HAP-1 (cell line): ENCODE measurements at regions not wholly inside any gene's neighbourhood (a gene's known extent, or its start where the extent isn't known, plus 50 kb on each side); places are given as distances from the start of the nearest gene placed in this dataset.

ENCODE experiments used
- DNase-seq, 2 experiments: peaks; one replicate each; pipeline ENCODE4 v3.0.0-alpha.2; 2016 to 2020; ENCODE audit warnings: low spot score in 2 of 2
- H3K27me3 ChIP-seq: fragments of 250-450 bp; sonication (Bioruptor Pico); 2 replicates; pipeline ENCODE4 v1.5.1; 2020; ENCODE audit warnings: low read depth, mild to moderate bottlenecking, moderate library complexity
- H3K36me3 ChIP-seq: fragments of 250-450 bp; sonication (Bioruptor Pico); replicated peaks from 2 replicates; pipeline ENCODE4 v1.5.1; 2020; ENCODE audit warnings: mild to moderate bottlenecking
- H3K4me1 ChIP-seq: fragments of 250-450 bp; sonication (Bioruptor Pico); 2 replicates; pipeline ENCODE4 v1.5.1; 2020; ENCODE audit warnings: mild to moderate bottlenecking
- H3K4me3 ChIP-seq: fragments of 250-450 bp; sonication (Bioruptor Pico); 2 replicates; pipeline ENCODE4 v1.5.1; 2020; ENCODE audit warnings: mild to moderate bottlenecking, moderate library complexity
- H3K9me3 ChIP-seq: fragments of 250-450 bp; sonication (Bioruptor Pico); 2 replicates; pipeline ENCODE4 v1.5.1; 2020; ENCODE audit warnings: mild to moderate bottlenecking, moderate library complexity
- in situ Hi-C: fragments of 300-500 bp; cut with MboI; formaldehyde crosslinking; loops from 3 replicates; pipeline ENCODE4 v1.14.3; 2020; ENCODE audit warnings: low sequenced_read_pairs, inconsistent platforms, mixed read lengths

- Histone ChIP-seq H3K36me3 (no peaks in the 10 kb centered on the region), H3K4me3 (no peak overlapping the region), H3K9me3 (peaks cover 2% of the 10 kb centered on the region; the same call in 1 of the 2 replicates), H3K4me1 (no peaks in the 10 kb centered on the region), H3K27me3 (no peaks in the 10 kb centered on the region)
- DNase-seq: no peak
- in situ Hi-C loops: no loop called here
Observed at GRCh38 chr6:53408826-53409225, 60.1 kb upstream of the ELOVL5 start.

- no peaks in the 10 kb centered on the region for H3K36me3 ChIP-seq
- peaks cover 2% of the 10 kb centered on the region; the same call in 1 of the 2 replicates for H3K27me3 ChIP-seq
- H3K4me1 ChIP-seq: no peaks in the 10 kb centered on the region
- no peak overlapping the region for H3K4me3 ChIP-seq
- H3K9me3 ChIP-seq: no peaks in the 10 kb centered on the region
- no peak for DNase-seq
- in situ Hi-C loops: no loop called here
Observed at GRCh38 chr6:53399027-53399344, 50.2 kb upstream of the ELOVL5 start.

- H3K4me3 ChIP-seq: no peak overlapping the region
- H3K36me3 ChIP-seq: no peaks in the 10 kb centered on the region
- H3K9me3 ChIP-seq: no peaks in the 10 kb centered on the region
- no peaks in the 10 kb centered on the region for H3K4me1 ChIP-seq
- in situ Hi-C loops: no loop called here
- peaks cover 2% of the 10 kb centered on the region; the same call in 1 of the 2 replicates for H3K27me3 ChIP-seq
- DNase-seq: no peak
Observed at GRCh38 chr6:53398247-53399026, 49.7 kb upstream of the ELOVL5 start.
